Osteocyte (in vitro differentiated cells): ENCODE measurements at regions not wholly inside any gene's neighbourhood (a gene's known extent, or its start where the extent isn't known, plus 50 kb on each side); places are given as distances from the start of the nearest gene placed in this dataset.

ENCODE experiments used
- DNase-seq: peaks from one replicate; pipeline ENCODE4 v3.0.0; 2021; ENCODE audit warnings: mixed read lengths; ENCODE audit not compliant: unreplicated experiment; ENCODE audit errors: extremely low spot score
- H3K27ac Mint-ChIP-seq: one replicate; pipeline ENCODE4 v1.8.0; 2021; ENCODE audit warnings: mild to moderate bottlenecking, mixed read lengths; ENCODE audit not compliant: unreplicated experiment
- H3K27me3 Mint-ChIP-seq: one replicate; pipeline ENCODE4 v1.8.0; 2021; ENCODE audit warnings: mixed read lengths; ENCODE audit not compliant: unreplicated experiment
- H3K36me3 Mint-ChIP-seq: one replicate; pipeline ENCODE4 v1.8.0; 2021; ENCODE audit warnings: mixed read lengths; ENCODE audit not compliant: unreplicated experiment
- H3K4me1 Mint-ChIP-seq: one replicate; pipeline ENCODE4 v1.8.0; 2021; ENCODE audit warnings: mixed read lengths; ENCODE audit not compliant: unreplicated experiment
- H3K4me3 Mint-ChIP-seq: one replicate; pipeline ENCODE4 v1.8.0; 2021; ENCODE audit warnings: mild to moderate bottlenecking, moderate library complexity, mixed read lengths; ENCODE audit not compliant: unreplicated experiment
- H3K9me3 Mint-ChIP-seq: one replicate; pipeline ENCODE4 v1.8.0; 2021; ENCODE audit warnings: mixed read lengths; ENCODE audit not compliant: unreplicated experiment
- TF ChIP-seq, protein P1 (sequence below): fragments of 200-600 bp; sonication (generic); IDR thresholded peaks from 2 replicates; pipeline ENCODE4 v1.5.0; 2021; ENCODE audit warnings: antibody characterized with exemption, mild to moderate bottlenecking, moderate library complexity

DNA sequence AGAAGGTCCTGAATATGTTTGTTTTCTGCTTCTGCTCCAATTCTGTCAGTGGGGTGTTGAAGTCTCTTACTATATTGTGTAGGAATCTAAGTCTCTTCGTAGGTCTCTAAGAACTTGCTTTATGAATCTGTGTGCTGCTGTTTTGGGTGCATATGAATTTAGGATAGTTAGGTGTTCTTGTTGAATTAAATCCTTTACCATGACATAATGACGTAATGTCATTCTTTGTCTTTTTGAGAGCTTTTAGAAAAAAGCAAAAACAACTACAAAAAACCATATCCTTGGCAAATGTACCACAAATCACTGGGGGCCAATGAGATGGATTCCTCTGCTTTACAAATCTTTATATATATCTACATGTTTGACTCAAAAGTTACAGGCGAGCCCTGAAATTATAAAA, 576.1 kb downstream of the CDH18 start:
- Mint-ChIP-seq H3K27ac (no peak overlapping the region), H3K4me3 (no peak overlapping the region), H3K27me3 (no peaks in the 10 kb centered on the region), H3K36me3 (no peaks in the 10 kb centered on the region), H3K9me3 (peaks cover 10% of the 10 kb centered on the region), H3K4me1 (no peaks in the 10 kb centered on the region)
- TF ChIP-seq, protein P1, sequence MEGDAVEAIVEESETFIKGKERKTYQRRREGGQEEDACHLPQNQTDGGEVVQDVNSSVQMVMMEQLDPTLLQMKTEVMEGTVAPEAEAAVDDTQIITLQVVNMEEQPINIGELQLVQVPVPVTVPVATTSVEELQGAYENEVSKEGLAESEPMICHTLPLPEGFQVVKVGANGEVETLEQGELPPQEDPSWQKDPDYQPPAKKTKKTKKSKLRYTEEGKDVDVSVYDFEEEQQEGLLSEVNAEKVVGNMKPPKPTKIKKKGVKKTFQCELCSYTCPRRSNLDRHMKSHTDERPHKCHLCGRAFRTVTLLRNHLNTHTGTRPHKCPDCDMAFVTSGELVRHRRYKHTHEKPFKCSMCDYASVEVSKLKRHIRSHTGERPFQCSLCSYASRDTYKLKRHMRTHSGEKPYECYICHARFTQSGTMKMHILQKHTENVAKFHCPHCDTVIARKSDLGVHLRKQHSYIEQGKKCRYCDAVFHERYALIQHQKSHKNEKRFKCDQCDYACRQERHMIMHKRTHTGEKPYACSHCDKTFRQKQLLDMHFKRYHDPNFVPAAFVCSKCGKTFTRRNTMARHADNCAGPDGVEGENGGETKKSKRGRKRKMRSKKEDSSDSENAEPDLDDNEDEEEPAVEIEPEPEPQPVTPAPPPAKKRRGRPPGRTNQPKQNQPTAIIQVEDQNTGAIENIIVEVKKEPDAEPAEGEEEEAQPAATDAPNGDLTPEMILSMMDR = no peak
- no peak for DNase-seq
